H9 (cell line): ENCODE measurements at regions not wholly inside any gene's neighbourhood (a gene's known extent, or its start where the extent isn't known, plus 50 kb on each side); places are given as distances from the start of the nearest gene placed in this dataset.

ENCODE experiments used
- DNase-seq: peaks from one replicate; pipeline ENCODE4 v3.0.0-alpha.2; 2017
- H2AFZ ChIP-seq: one replicate; pipeline ENCODE4 v1.6.1; 2013; ENCODE audit warnings: mild to moderate bottlenecking, low read length, control low read depth, moderate library complexity
- H2AK5ac ChIP-seq: 2 replicates; pipeline ENCODE4 v1.6.1; 2013; ENCODE audit warnings: low read length, control low read depth, mixed read lengths; ENCODE audit not compliant: insufficient read length
- H2BK120ac ChIP-seq: one replicate; pipeline ENCODE4 v1.6.1; 2013; ENCODE audit warnings: low read depth, mild to moderate bottlenecking, low read length, control low read depth, inconsistent platforms; ENCODE audit not compliant: poor library complexity, severe bottlenecking
- H2BK12ac ChIP-seq: 2 replicates; pipeline ENCODE4 v1.6.1; 2013; ENCODE audit warnings: low read length, control low read depth, mixed read lengths, low read depth; ENCODE audit not compliant: insufficient read length
- H2BK15ac ChIP-seq: 2 replicates; pipeline ENCODE4 v1.6.1; 2013; ENCODE audit warnings: low read depth, low read length, control low read depth
- H2BK20ac ChIP-seq: one replicate; pipeline ENCODE4 v1.6.1; 2013; ENCODE audit warnings: low read depth, mild to moderate bottlenecking, low read length, control low read depth, inconsistent platforms; ENCODE audit not compliant: poor library complexity, severe bottlenecking
- H2BK5ac ChIP-seq: 2 replicates; pipeline ENCODE4 v1.6.1; 2013; ENCODE audit warnings: low read length, control low read depth, mixed read lengths; ENCODE audit not compliant: insufficient read length
- H3K14ac ChIP-seq: 2 replicates; pipeline ENCODE4 v1.6.1; 2013; ENCODE audit warnings: low read length, control low read depth; ENCODE audit not compliant: insufficient read depth
- H3K18ac ChIP-seq: 2 replicates; pipeline ENCODE4 v1.6.1; 2013; ENCODE audit warnings: low read depth, mild to moderate bottlenecking, mixed read lengths, low read length, control low read depth; ENCODE audit not compliant: insufficient read length
- H3K23ac ChIP-seq: 2 replicates; pipeline ENCODE4 v1.6.1; 2013; ENCODE audit warnings: low read length, control low read depth, mixed read lengths, low read depth; ENCODE audit not compliant: insufficient read length
- H3K23me2 ChIP-seq: 2 replicates; pipeline ENCODE4 v1.6.1; 2013; ENCODE audit warnings: low read depth, mild to moderate bottlenecking, mixed read lengths, low read length, control low read depth; ENCODE audit not compliant: insufficient read length, poor library complexity, severe bottlenecking
- H3K27ac ChIP-seq: 2 replicates; pipeline ENCODE4 v1.5.1; 2013; ENCODE audit warnings: low read length, control low read depth, mixed read lengths, low read depth; ENCODE audit not compliant: insufficient read length
- H3K27me3 ChIP-seq: 2 replicates; pipeline ENCODE4 v1.6.1; 2013; ENCODE audit warnings: low read length, control low read depth, inconsistent platforms; ENCODE audit not compliant: insufficient read depth
- H3K4ac ChIP-seq: 2 replicates; pipeline ENCODE4 v1.6.1; 2013; ENCODE audit warnings: low read depth, mild to moderate bottlenecking, control low read depth, inconsistent platforms, low read length, moderate library complexity
- H3K4me1 ChIP-seq: 2 replicates; pipeline ENCODE4 v1.6.1; 2013; ENCODE audit warnings: low read length, control low read depth, inconsistent platforms; ENCODE audit not compliant: insufficient read depth
- H3K4me2 ChIP-seq: 2 replicates; pipeline ENCODE4 v1.6.1; 2013; ENCODE audit warnings: low read length, control low read depth, mixed read lengths; ENCODE audit not compliant: insufficient read length, insufficient read depth
- H3K56ac ChIP-seq: 2 replicates; pipeline ENCODE4 v1.6.1; 2013; ENCODE audit warnings: low read depth, mild to moderate bottlenecking, mixed read lengths, low read length, control low read depth; ENCODE audit not compliant: insufficient read length
- H3K79me1 ChIP-seq: 2 replicates; pipeline ENCODE4 v1.6.1; 2013; ENCODE audit warnings: low read depth, mild to moderate bottlenecking, moderate library complexity, low read length, control low read depth, inconsistent platforms; ENCODE audit not compliant: insufficient read depth, poor library complexity, severe bottlenecking
- H3K79me2 ChIP-seq: 2 replicates; pipeline ENCODE4 v1.6.1; 2013; ENCODE audit warnings: low read length, control low read depth, inconsistent platforms; ENCODE audit not compliant: insufficient read depth
- H3K9ac ChIP-seq: 2 replicates; pipeline ENCODE4 v1.6.1; 2013; ENCODE audit warnings: low read length, control low read depth, mixed read lengths; ENCODE audit not compliant: insufficient read length; ENCODE audit errors: extremely low read depth
- H3K9me3 ChIP-seq: one replicate; pipeline ENCODE4 v1.6.1; 2013; ENCODE audit warnings: low read depth, low read length, inconsistent platforms; ENCODE audit not compliant: control insufficient read depth
- H3T11ph ChIP-seq: one replicate; pipeline ENCODE4 v1.6.1; 2013; ENCODE audit warnings: mild to moderate bottlenecking, low read length, control low read depth, inconsistent platforms
- H4K20me1 ChIP-seq: one replicate; pipeline ENCODE4 v1.6.1; 2013; ENCODE audit not compliant: control insufficient read depth, insufficient read length, insufficient read depth
- H4K5ac ChIP-seq: 2 replicates; pipeline ENCODE4 v1.6.1; 2013; ENCODE audit warnings: low read depth, mild to moderate bottlenecking, mixed read lengths, low read length, control low read depth; ENCODE audit not compliant: insufficient read length
- H4K8ac ChIP-seq: replicated peaks from 2 replicates; pipeline ENCODE4 v1.6.1; 2013; ENCODE audit warnings: low read length, control low read depth, mixed read lengths, low read depth; ENCODE audit not compliant: insufficient read length
- H4K91ac ChIP-seq: 2 replicates; pipeline ENCODE4 v1.6.1; 2013; ENCODE audit warnings: low read depth, mild to moderate bottlenecking, moderate library complexity, mixed read lengths, low read length, control low read depth; ENCODE audit not compliant: insufficient read length
- H3K27ac Mint-ChIP-seq, 3 experiments: 2 replicates in 2 of 3; 3 replicates in 1 of 3; pipeline ENCODE4 v1.8.0; 2020 to 2021; ENCODE audit warnings: mixed read lengths in 3 of 3, mild to moderate bottlenecking in 1 of 3, moderate library complexity in 1 of 3
- H3K27me3 Mint-ChIP-seq: 2 replicates; pipeline ENCODE4 v1.8.0; 2021; ENCODE audit warnings: low read depth, mild to moderate bottlenecking, moderate library complexity, mixed read lengths
- H3K36me3 Mint-ChIP-seq, 3 experiments: 2 replicates in 2 of 3; 3 replicates in 1 of 3; pipeline ENCODE4 v1.8.0; 2020 to 2021; ENCODE audit warnings: low read depth in 3 of 3, mixed read lengths in 3 of 3; ENCODE audit not compliant: insufficient read depth in 1 of 3
- H3K4me1 Mint-ChIP-seq, 2 experiments: 2 replicates each; pipeline ENCODE4 v1.8.0; 2020; ENCODE audit warnings: mixed read lengths in 2 of 2
- H3K4me3 Mint-ChIP-seq, 2 experiments: 2 replicates in 1 of 2; 3 replicates in 1 of 2; pipeline ENCODE4 v1.8.0; 2020 to 2021; ENCODE audit warnings: mild to moderate bottlenecking in 2 of 2, mixed read lengths in 2 of 2, moderate library complexity in 1 of 2
- H3K9me3 Mint-ChIP-seq, 2 experiments: 2 replicates in 1 of 2; 3 replicates in 1 of 2; pipeline ENCODE4 v1.8.0; 2020; ENCODE audit warnings: mild to moderate bottlenecking in 2 of 2, mixed read lengths in 2 of 2, moderate library complexity in 1 of 2
- WGBS: extraction: QIAGEN DNeasy Blood & Tissue Kit; methylation state at CpG from one replicate; pipeline ENCODE4 v1.1.7; 2013; ENCODE audit warnings: missing lambda C conversion rate, low lambda C conversion rate, mixed read lengths; ENCODE audit not compliant: insufficient read length; ENCODE audit errors: extremely low coverage; 5-methylcytosine and 5-hydroxymethylcytosine counted together
- TF ChIP-seq, protein P1 (sequence below): fragments of 200-600 bp; sonication (generic); conservative IDR thresholded peaks from 3 replicates; pipeline ENCODE4 v1.8.0; 2021; ENCODE audit warnings: antibody characterized with exemption, mild to moderate bottlenecking

- DNase-seq = no peak
- Histone ChIP-seq H3K27me3 (no peaks in the 10 kb centered on the region; the same call in 1 of the 2 replicates), H2BK120ac (no peak overlapping the region), H2AK5ac (no peak overlapping the region), H3K14ac (no peak overlapping the region), H2BK15ac (no peak overlapping the region), H2BK5ac (no peak overlapping the region), H4K5ac (no peak overlapping the region), H3K9ac (no peak overlapping the region), H2BK20ac (no peak overlapping the region), H2BK12ac (no peak overlapping the region), H3K18ac (no peak overlapping the region), H3K79me1 (no peaks in the 10 kb centered on the region), H3K9me3 (no peaks in the 10 kb centered on the region), H4K8ac (no peak overlapping the region), H3T11ph (no peak overlapping the region), H3K56ac (no peak overlapping the region), H4K91ac (no peak overlapping the region), H3K23ac (no peak overlapping the region), H3K79me2 (no peaks in the 10 kb centered on the region), H3K4me1 (no peaks in the 10 kb centered on the region), H2AFZ (no peak overlapping the region), H3K23me2 (no peaks in the 10 kb centered on the region), H3K4me2 (no peak overlapping the region), H3K27ac (no peak overlapping the region), H4K20me1 (no peaks in the 10 kb centered on the region), H3K4ac (no peak overlapping the region)
- TF ChIP-seq, protein P1, sequence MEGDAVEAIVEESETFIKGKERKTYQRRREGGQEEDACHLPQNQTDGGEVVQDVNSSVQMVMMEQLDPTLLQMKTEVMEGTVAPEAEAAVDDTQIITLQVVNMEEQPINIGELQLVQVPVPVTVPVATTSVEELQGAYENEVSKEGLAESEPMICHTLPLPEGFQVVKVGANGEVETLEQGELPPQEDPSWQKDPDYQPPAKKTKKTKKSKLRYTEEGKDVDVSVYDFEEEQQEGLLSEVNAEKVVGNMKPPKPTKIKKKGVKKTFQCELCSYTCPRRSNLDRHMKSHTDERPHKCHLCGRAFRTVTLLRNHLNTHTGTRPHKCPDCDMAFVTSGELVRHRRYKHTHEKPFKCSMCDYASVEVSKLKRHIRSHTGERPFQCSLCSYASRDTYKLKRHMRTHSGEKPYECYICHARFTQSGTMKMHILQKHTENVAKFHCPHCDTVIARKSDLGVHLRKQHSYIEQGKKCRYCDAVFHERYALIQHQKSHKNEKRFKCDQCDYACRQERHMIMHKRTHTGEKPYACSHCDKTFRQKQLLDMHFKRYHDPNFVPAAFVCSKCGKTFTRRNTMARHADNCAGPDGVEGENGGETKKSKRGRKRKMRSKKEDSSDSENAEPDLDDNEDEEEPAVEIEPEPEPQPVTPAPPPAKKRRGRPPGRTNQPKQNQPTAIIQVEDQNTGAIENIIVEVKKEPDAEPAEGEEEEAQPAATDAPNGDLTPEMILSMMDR = no peak
- Mint-ChIP-seq H3K36me3 (no peaks in the 10 kb centered on the region), H3K4me1 (peaks cover 2 to 6% of the 10 kb centered on the region in 2 experiments), H3K4me3 (no peak overlapping the region), H3K27me3 (peaks cover 3% of the 10 kb centered on the region), H3K27ac (no peak overlapping the region), H3K9me3 (peaks cover 0 to 2% of the 10 kb centered on the region in 2 experiments; a peak in 1 of 5 replicates)
- no CpG with 5 or more reads among the region's 4 CpGs for WGBS
These were observed 581.6 kb downstream of the NPHP4 start for GRCh38 chr1:5410652-5411051.
